ENCODE measurements at regions not wholly inside any gene's neighbourhood (a gene's known extent, or its start where the extent isn't known, plus 50 kb on each side); places are given as distances from the start of the nearest gene placed in this dataset.

DNA sequence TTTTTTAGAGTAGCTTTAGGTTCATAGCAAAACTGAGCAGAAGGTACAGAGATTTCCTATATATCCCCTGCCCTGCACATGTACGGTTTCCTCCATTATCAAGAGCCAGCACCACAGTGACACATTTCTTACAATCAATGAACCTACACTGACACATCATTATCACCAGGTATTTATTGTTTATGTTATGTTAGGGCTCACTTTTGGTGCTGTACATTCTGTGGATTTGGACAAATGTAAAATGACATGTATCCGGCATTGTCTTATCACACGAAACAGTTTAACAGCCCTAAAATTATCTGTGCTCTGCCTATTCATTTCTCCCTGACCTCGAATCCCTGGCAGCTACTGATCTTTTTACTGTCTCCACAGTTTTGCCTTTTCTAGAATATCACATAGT, 93.7 kb upstream of the DPH5 start:
- TF ChIP-seq CTCF (IDR thresholded peaks at IDR 0.05 in 4 of 5, conservative IDR thresholded peaks at IDR 0.05 in 1 of 5) (no peak), POLR2A (IDR thresholded peaks at IDR 0.05) (no peak)
